H1 (cell line): ENCODE measurements at regions not wholly inside any gene's neighbourhood (a gene's known extent, or its start where the extent isn't known, plus 50 kb on each side); places are given as distances from the start of the nearest gene placed in this dataset.

ENCODE experiments used
- CTBP2 ChIP-seq: IDR thresholded peaks from 2 replicates; pipeline ENCODE4 v1.7.0; 2011; ENCODE audit warnings: borderline replicate concordance, mild to moderate bottlenecking, moderate library complexity, mixed read lengths, low read length; ENCODE audit not compliant: insufficient read depth, insufficient read length
- EZH2 ChIP-seq: fragments of 200-600 bp; sonication (generic); IDR thresholded peaks from 2 replicates; pipeline ENCODE4 v1.7.1; 2012; ENCODE audit warnings: low read depth, mild to moderate bottlenecking, moderate library complexity, low read length, inconsistent platforms; ENCODE audit not compliant: severe bottlenecking
- KDM1A ChIP-seq: fragments of 200-600, 300-600 bp; sonication (generic); IDR thresholded peaks from 2 replicates; pipeline ENCODE4 v1.7.1; 2016; ENCODE audit warnings: mild to moderate bottlenecking, low read length, borderline replicate concordance
- TAF7 ChIP-seq: optimal IDR thresholded peaks from 2 replicates; pipeline ENCODE3; 2011; ENCODE audit warnings: low read depth, mild to moderate bottlenecking, inconsistent platforms, low read length, moderate library complexity, borderline replicate concordance
- TF ChIP-seq, protein P1 (sequence below): fragments of 300-600 bp; sonication (generic); IDR thresholded peaks from 2 replicates; pipeline ENCODE4 v1.7.1; 2012; ENCODE audit warnings: low read length, moderate library complexity, mild to moderate bottlenecking, inconsistent platforms; ENCODE audit not compliant: insufficient replicate concordance
- TF ChIP-seq, protein P2 (sequence below): IDR thresholded peaks from 2 replicates; pipeline ENCODE4 v1.6.1; 2012; ENCODE audit warnings: inconsistent platforms

DNA sequence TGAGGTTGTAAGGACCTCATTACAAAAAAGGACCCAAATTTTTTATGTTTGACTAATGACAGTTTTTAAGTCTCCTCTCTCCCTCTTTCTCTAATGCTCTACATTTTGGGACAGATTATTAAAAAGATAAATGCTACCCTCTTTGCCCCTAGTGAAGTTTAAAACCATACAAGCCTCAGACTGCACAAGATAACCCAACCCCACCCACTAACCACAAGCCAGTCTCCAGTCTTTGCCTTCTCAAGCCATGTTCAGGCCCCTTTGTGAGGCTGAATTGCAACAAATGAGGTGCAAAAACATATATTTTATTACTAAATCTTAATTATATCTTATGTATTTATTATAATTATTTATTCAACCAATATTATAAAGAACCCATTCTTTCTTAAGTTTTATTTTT, 597.2 kb upstream of the BRINP3 start (continued):
- TF ChIP-seq, protein P1, sequence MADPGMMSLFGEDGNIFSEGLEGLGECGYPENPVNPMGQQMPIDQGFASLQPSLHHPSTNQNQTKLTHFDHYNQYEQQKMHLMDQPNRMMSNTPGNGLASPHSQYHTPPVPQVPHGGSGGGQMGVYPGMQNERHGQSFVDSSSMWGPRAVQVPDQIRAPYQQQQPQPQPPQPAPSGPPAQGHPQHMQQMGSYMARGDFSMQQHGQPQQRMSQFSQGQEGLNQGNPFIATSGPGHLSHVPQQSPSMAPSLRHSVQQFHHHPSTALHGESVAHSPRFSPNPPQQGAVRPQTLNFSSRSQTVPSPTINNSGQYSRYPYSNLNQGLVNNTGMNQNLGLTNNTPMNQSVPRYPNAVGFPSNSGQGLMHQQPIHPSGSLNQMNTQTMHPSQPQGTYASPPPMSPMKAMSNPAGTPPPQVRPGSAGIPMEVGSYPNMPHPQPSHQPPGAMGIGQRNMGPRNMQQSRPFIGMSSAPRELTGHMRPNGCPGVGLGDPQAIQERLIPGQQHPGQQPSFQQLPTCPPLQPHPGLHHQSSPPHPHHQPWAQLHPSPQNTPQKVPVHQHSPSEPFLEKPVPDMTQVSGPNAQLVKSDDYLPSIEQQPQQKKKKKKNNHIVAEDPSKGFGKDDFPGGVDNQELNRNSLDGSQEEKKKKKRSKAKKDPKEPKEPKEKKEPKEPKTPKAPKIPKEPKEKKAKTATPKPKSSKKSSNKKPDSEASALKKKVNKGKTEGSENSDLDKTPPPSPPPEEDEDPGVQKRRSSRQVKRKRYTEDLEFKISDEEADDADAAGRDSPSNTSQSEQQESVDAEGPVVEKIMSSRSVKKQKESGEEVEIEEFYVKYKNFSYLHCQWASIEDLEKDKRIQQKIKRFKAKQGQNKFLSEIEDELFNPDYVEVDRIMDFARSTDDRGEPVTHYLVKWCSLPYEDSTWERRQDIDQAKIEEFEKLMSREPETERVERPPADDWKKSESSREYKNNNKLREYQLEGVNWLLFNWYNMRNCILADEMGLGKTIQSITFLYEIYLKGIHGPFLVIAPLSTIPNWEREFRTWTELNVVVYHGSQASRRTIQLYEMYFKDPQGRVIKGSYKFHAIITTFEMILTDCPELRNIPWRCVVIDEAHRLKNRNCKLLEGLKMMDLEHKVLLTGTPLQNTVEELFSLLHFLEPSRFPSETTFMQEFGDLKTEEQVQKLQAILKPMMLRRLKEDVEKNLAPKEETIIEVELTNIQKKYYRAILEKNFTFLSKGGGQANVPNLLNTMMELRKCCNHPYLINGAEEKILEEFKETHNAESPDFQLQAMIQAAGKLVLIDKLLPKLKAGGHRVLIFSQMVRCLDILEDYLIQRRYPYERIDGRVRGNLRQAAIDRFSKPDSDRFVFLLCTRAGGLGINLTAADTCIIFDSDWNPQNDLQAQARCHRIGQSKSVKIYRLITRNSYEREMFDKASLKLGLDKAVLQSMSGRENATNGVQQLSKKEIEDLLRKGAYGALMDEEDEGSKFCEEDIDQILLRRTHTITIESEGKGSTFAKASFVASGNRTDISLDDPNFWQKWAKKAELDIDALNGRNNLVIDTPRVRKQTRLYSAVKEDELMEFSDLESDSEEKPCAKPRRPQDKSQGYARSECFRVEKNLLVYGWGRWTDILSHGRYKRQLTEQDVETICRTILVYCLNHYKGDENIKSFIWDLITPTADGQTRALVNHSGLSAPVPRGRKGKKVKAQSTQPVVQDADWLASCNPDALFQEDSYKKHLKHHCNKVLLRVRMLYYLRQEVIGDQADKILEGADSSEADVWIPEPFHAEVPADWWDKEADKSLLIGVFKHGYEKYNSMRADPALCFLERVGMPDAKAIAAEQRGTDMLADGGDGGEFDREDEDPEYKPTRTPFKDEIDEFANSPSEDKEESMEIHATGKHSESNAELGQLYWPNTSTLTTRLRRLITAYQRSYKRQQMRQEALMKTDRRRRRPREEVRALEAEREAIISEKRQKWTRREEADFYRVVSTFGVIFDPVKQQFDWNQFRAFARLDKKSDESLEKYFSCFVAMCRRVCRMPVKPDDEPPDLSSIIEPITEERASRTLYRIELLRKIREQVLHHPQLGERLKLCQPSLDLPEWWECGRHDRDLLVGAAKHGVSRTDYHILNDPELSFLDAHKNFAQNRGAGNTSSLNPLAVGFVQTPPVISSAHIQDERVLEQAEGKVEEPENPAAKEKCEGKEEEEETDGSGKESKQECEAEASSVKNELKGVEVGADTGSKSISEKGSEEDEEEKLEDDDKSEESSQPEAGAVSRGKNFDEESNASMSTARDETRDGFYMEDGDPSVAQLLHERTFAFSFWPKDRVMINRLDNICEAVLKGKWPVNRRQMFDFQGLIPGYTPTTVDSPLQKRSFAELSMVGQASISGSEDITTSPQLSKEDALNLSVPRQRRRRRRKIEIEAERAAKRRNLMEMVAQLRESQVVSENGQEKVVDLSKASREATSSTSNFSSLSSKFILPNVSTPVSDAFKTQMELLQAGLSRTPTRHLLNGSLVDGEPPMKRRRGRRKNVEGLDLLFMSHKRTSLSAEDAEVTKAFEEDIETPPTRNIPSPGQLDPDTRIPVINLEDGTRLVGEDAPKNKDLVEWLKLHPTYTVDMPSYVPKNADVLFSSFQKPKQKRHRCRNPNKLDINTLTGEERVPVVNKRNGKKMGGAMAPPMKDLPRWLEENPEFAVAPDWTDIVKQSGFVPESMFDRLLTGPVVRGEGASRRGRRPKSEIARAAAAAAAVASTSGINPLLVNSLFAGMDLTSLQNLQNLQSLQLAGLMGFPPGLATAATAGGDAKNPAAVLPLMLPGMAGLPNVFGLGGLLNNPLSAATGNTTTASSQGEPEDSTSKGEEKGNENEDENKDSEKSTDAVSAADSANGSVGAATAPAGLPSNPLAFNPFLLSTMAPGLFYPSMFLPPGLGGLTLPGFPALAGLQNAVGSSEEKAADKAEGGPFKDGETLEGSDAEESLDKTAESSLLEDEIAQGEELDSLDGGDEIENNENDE, result no peak
- TF ChIP-seq, protein P2, sequence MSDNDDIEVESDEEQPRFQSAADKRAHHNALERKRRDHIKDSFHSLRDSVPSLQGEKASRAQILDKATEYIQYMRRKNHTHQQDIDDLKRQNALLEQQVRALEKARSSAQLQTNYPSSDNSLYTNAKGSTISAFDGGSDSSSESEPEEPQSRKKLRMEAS, result no peak
- TF ChIP-seq TAF7 (no peak), CTBP2 (no peak), KDM1A (no peak), EZH2 (no peak)
